Stimulated activated CD4-positive, alpha-beta T cell treated with anti-CD3 and anti-CD28 coated beads, TNF-alpha, amount 100 ng/mL, for 4 hours (primary cell): ENCODE measurements at regions not wholly inside any gene's neighbourhood (a gene's known extent, or its start where the extent isn't known, plus 50 kb on each side); places are given as distances from the start of the nearest gene placed in this dataset.
A peak's percentile ranks its signal among the peaks of the same experiment; 100 is the strongest.

Experiments used
- DNase-seq, 3 experiments: peaks; one replicate each; pipeline ENCODE4 v3.0.0-alpha.2; 2020; ENCODE audit warnings: low read depth in 3 of 3

GRCh38 chr17:55668312-55668920, 54.2 kb downstream of the TMEM100 start:
- no peak for DNase-seq

DNA sequence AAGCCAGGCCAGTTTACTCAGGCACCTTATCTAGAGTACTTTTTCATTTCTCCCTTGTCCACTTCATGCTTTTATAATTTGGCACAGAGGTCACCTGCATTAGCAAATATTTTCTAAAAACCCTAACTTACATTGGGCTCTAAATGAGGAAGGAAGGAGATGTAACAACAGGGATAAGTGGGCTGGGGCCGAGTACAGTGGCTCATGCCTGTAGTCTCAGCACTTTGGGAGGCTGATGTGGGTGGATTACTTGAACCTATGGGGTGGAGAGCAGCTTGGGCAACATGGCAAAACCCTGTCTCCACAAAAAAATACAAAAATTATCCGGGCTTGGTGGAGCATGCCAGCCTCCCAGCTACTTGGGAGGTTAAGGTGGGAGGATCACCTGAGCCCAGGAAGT, 55.9 kb downstream of the TMEM100 start:
- DNase-seq = no peak

GRCh38 chr17:55664287-55664686, 58.4 kb downstream of the TMEM100 start:
- no peak for DNase-seq

DNA sequence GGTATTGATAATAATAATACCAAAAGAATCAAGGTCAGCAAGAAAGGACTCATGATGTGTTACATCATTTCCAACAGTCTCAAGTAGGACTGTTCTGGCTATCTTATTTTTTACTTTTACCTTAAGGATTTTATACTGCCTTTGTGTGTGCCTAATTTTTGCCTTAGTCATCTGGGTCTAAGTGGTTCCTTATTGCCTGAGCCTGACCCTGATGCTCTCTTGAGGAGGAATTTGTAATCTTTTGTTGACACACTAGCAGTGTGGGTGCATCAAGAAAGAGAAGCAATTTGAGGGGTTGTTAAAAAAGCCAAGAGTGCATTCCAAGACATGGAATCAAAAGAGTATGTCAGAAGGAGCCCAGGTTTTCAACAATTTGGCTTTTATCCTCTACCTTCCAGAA, 59.3 kb downstream of the TMEM100 start:
- no peak for DNase-seq

- no peak for DNase-seq
Measured at GRCh38 chr17:55661963-55662834, 60.5 kb downstream of the TMEM100 start.

DNA sequence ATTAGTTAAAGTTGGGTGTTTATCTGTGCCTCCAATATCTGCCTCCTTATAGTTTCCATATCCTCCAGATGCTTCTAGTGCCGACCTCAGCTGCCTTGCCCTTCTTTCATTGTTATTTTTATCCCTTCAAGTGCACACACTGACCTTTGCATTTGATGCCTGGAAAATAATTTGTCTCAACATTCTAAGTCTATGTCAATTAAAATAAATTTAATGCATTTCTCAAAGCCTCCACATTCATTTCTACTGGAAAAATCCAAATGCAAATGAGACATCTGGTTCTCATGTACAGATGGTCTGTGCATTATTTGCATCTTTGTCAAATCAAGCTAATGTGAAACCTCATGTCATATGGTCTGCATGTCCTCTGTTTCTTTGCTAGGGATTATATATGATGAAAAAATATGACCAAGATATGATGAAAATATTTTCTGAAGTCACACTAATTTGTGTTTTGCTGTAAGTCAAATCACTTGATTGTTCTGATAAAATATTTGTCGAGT, 61.4 kb downstream of the TMEM100 start:
- DNase-seq = no peak

GRCh38 chr17:55660178-55660886, 62.3 kb downstream of the TMEM100 start:
- no peak for DNase-seq

DNA sequence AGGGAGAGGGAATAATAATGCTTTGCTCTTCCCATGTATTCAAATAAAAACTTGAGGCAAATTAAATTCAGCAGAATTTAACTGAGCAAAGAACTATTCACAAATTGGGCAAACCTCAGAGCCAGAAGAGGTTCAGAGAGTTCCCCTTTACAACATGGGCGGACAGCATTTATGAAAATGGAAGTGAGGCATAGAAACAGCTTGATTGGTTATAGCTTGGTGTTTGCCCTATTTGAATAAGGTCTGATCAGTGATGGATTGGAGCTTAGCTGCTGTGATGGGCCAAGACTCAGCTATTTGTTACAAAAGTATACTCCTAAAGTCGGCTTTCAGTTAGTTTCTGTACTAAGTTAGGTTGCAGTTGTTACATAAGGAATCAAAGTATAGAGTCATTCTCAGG, 63.0 kb downstream of the TMEM100 start:
- DNase-seq = no peak

GRCh38 chr17:55655777-55656176, 66.9 kb downstream of the TMEM100 start:
- DNase-seq = no peak

- DNase-seq = no peak
Measured at GRCh38 chr17:55654821-55655220, 67.8 kb downstream of the TMEM100 start.

DNA sequence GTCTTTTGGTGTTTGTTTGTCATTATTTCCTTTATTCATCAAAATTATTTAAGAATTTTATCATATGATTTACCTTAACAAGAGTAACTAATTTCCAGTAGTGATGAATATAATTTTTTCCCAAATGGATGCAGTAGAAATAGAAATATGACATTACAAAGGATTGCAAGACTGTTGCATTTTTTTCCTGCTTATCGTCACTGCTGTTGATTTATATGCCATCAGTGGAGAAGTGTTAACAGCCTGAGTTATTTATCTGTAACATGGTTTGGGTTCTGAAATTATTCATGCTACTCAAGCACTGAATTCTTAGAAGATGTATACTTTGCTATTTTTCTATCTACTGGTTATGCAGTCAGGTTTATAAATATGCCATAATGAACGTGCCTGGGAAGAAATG, 68.6 kb downstream of the TMEM100 start:
- DNase-seq = no peak

DNA sequence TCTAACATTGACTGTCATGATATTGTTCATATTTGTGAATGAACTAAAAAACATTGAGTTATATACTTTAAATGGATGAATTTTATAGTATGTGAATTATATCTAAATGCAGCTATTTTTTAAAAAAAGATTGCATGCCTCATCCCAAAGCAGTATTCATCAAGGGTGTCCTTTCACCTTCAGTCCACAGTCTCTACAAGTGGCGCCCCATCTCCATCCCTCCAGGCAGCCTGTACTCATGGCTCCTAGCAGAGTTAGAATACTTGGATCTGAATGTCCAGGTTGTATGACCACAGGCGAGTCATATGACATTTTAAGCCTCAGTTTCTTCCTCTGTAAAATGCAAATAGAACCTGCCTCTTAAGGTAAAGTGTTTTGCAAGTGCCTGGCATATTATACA, 69.8 kb downstream of the TMEM100 start:
- no peak for DNase-seq

DNA sequence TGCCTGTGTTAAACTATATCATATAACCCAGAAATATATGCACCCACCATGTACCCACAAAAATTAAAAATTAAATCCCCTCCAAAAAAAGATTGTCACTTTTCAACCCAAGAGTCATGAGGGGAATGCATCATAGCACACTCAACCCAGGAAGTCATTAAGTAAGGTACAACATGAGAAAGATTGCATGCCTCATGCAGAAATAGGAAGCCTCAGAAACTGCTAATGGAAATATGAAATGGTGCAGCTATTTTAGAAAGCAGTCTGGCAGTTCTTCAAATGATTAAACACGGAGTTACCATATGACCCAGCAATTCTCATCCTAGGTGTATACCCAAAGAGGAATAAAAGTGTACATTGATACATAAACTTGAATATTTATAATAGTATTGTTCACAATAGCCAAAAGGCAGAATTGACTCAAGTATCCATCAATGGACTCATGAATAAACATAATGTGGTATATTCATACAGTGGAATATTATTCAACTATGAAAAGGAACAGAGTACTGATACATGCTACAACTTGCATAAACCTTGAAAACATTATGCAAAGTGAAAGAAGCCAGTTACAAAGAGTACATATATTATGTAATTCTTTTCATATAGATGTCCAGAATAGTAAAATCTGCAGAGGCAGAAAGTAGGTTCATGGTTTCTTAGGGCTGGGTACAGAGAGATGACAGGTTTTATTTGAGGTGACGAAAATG, 70.4 kb downstream of the TMEM100 start:
- DNase-seq = no peak

- DNase-seq = no peak
Measured at GRCh38 chr17:55649957-55650597, 72.6 kb downstream of the TMEM100 start.

DNA sequence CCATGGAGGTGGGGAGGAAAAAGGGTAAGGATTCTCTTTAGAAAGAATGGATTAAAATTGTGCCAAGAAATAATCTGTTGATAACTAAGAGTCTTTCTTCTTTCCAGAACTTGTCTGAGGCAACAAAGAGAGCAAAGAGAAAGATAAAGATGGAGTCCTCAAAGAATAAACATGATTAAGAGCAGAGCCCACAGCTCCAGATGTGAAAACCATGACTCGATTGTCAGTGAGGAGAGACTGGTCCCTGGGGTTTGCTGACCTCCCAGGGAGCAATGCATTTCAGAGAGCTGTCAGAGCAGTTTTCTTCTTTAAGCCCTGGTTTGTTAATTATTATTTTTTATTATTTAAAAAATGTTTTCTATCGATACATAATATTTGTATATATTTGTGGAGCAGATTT, 74.6 kb downstream of the TMEM100 start:
- no peak for DNase-seq

DNA sequence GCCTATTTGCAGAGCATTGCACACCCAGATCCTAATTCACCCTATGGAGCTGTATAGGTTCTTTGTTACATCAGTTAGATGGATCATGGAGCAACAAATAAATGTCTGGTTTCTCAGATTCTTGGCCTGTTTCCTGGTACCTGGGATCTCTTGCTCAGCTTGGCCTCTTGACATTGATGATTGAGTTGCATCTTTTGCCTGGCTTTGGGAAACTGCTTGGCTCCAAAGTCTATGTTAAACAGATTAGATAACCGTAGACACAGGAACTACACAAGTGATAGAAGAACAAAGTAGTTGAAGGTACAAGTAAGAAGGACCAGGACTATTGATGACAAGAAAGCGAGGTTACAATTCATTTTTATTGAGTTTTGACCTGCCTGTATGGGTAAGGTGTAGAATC, 77.3 kb downstream of the TMEM100 start:
- no peak for DNase-seq

GRCh38 chr17:55644346-55644745, 78.3 kb downstream of the TMEM100 start:
- DNase-seq = no peak

GRCh38 chr17:55642741-55643140, 79.9 kb downstream of the TMEM100 start:
- no peak for DNase-seq

DNA sequence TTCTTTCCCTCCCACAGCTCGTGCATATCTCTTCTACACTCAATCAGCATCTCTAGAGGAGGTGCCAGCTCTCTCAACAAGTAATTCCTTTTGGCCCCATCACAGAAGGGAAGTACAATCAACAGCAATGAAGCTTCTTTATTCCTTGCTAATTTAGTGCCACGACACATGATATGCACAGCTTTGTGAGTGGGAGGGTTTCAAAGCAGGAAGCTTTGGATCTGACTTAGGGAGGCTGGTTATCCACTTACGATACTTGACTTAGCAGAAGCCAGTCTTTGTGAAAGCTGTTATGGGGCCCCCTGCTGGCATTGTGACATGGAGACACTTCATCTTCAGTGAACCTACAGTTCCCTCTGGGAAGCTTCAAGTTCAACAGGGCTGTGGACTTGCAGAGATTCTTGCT, 81.0 kb downstream of the TMEM100 start:
- peak in 1 of 3 experiments; percentile 4 for DNase-seq

DNA sequence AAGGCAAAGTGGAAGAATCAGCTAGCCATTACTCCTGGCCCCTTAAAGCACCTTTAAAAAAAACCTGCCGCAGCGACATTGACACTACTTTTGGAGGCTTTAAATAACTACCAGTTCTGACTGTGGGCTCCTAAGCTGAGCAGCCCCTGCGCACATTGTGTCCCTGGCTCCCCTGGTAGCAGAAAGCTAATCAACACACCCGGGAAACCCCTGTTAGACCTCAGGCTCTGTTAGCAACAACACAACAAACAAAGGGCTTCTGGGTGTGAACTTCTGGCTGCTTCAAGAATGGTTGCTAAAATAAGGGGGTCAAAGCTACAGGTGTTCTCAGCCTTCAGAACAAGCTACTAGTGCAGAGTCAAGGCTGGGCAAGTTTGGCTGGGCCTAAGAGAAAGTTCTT, 83.6 kb downstream of the TMEM100 start:
- DNase-seq = no peak

- DNase-seq = no peak
Measured at GRCh38 chr17:55635253-55635914, 87.3 kb downstream of the TMEM100 start.
